Right cardiac atrium (tissue), 5 donors: ENCODE measurements at regions not wholly inside any gene's neighbourhood (a gene's known extent, or its start where the extent isn't known, plus 50 kb on each side); places are given as distances from the start of the nearest gene placed in this dataset.
"Not testable (repeated sequence)": the region's sequence is repeated elsewhere in the genome, so short reads cannot be mapped to it uniquely, and the experiment has no call there.

Source experiments
- ATAC-seq, 2 donors: fragments of 200-7000 bp; cut with Tn5 transposase; one replicate each; pipeline versions ENCODE4 v1.8.0 to v1.9.1; 2020; ENCODE audit warnings: moderate library complexity in 2 of 2, mild to moderate bottlenecking in 1 of 2
- DNase-seq, 3 donors: peaks; one replicate each; pipeline ENCODE4 v3.0.0-alpha.2; 2020
- H3K27ac ChIP-seq: one replicate; pipeline ENCODE4 v1.5.1; 2013; ENCODE audit warnings: mild to moderate bottlenecking, low read length, control low read depth, moderate library complexity
- H3K27me3 ChIP-seq: one replicate; pipeline ENCODE4 v1.6.1; 2013; ENCODE audit not compliant: control insufficient read depth, insufficient read depth
- H3K4me1 ChIP-seq: one replicate; pipeline ENCODE4 v1.6.1; 2013; ENCODE audit warnings: low read length; ENCODE audit not compliant: control insufficient read depth, insufficient read depth
- H3K4me3 ChIP-seq: one replicate; pipeline ENCODE4 v1.5.1; 2013; ENCODE audit warnings: low read length, control low read depth
- H3K9me3 ChIP-seq: one replicate; pipeline ENCODE4 v1.6.1; 2013; ENCODE audit warnings: low read length; ENCODE audit not compliant: control insufficient read depth
- WGBS: extraction: QIAGEN DNeasy Blood & Tissue Kit; methylation state at CpG from one replicate; pipeline ENCODE4 v1.1.7; 2013; 5-methylcytosine and 5-hydroxymethylcytosine counted together
- intact Hi-C, 4 donors: fragments of 100-400 bp; cut with DNase I; formaldehyde crosslinking; loops; one replicate each; pipeline versions ENCODE4 v1.11.0 to v1.14.0; 2022 to 2023
- donor health status: healthy with polysubstance abuse.
- donor health status: DM: no; HTN: yes; CAD: no.
- donor health status: DM: no; HTN: no; CAD: no.
- donor health status: DM: no; HTN: yes; CAD: no; lungs with severe emphysema.
- donor health status: DM: yes; HTN: yes; CAD: no.

DNA sequence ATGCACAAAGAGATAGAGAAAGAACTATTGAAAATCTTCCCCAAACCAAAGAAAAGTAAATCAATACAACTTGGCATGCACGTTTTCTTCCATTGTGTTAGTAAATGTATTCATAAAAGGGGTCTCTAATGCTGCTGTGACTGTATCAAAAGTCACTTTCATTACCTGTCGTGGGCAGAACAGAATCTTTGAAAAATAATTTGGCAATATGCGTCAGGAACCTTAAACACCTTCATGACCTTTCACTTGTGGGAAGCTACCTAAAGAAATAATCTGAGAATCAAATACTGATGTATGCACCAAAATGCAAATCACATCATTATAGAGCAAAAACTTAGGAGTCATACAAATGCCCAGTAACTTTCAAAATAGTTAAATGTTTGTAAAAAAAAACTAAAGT is 105.3 kb downstream of the ARL4C start:
- intact Hi-C loops, result no loop called here
- DNase-seq, result no peak
- H3K27me3 ChIP-seq, result no peaks in the 10 kb centered on the region
- no peak for ATAC-seq
- H3K4me3 ChIP-seq, result no peak overlapping the region
- no peak overlapping the region for H3K27ac ChIP-seq
- 85% methylated on average over 3 of the region's 3 CpGs for whole genome bisulfite sequencing
- no peaks in the 10 kb centered on the region for H3K4me1 ChIP-seq
- H3K9me3 ChIP-seq, result no peaks in the 10 kb centered on the region

DNA sequence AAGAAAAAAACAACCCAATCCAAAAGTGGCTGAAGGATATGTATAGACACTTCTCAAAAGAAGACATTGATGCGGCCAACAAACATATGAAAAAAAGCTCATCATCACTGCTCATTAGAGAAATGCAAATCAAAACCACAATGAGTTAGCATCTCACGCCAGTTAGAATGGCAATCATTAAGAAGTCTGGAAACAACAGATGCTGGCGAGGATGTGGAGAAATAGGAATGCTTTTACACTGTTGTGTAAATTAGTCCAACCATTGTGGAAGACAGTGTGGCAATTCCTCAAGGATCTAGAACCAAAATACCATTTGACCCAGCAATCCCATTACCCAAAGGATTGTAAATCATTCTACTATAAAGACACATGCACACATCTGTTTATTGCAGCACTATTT is 107.2 kb downstream of the ARL4C start:
- not testable (repeated sequence) for H3K4me1 ChIP-seq
- 88% methylated on average over 3 of the region's 3 CpGs for WGBS

DNA sequence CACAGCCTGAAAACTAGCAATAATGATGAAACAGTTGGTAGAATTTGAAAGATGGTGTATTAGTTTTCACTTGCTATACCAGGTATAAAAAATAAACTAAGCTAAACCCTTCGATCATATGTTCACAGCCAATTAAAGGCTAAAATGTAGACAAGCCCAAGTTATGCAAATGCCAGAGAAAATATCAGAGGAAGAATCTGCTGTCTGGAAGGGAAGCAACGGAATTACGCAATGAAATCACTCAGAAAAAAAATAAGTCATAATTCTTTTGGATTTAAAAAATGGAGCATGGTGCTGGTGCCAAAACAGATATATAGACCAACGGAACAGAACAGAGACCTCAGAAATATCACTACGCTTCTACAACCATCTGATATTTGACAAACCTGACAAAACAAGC is 108.3 kb downstream of the ARL4C start:
- no peak overlapping the region for H3K4me3 ChIP-seq
- H3K27ac ChIP-seq, result no peak overlapping the region
- 86% methylated on average over 5 of the region's 5 CpGs for WGBS
- H3K9me3 ChIP-seq, result no peaks in the 10 kb centered on the region
- H3K27me3 ChIP-seq, result no peaks in the 10 kb centered on the region
- H3K4me1 ChIP-seq, result no peaks in the 10 kb centered on the region
- intact Hi-C loops, result no loop called here
- ATAC-seq (no peak), DNase-seq (no peak)

More for the DNA sequence above, 107.2 kb downstream of the ARL4C start:
- ATAC-seq, H3K9me3 ChIP-seq, intact Hi-C loops, H3K27me3 ChIP-seq, DNase-seq, H3K27ac ChIP-seq, H3K4me3 ChIP-seq: not testable (repeated sequence)

DNA sequence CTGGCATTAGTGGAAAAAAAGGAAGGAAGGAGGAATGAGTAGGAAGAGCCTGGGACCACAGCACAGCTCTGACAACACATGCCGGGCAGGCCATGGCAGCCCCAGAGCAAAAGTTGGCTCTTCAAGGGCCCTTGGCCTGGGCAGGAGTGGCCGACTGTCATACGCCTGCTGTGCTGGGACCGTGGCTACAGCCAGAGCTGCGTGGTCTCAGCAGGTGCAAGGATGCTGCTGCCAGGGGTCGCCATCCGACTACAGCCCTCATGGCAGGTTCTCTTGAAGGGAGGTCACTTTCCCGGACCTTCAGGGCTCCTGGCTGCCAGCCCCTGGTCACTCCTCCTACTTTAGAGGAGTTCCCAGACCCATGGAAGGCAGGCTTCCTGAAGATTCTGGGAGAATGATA is 109.9 kb downstream of the ARL4C start:
- Histone ChIP-seq H3K9me3 (no peaks in the 10 kb centered on the region), H3K27ac (no peak overlapping the region), H3K4me3 (no peak overlapping the region), H3K27me3 (no peaks in the 10 kb centered on the region), H3K4me1 (no peaks in the 10 kb centered on the region)
- no peak for ATAC-seq
- intact Hi-C loops, result no loop called here
- no peak for DNase-seq
- 87% methylated on average over 8 of the region's 8 CpGs for WGBS

DNA sequence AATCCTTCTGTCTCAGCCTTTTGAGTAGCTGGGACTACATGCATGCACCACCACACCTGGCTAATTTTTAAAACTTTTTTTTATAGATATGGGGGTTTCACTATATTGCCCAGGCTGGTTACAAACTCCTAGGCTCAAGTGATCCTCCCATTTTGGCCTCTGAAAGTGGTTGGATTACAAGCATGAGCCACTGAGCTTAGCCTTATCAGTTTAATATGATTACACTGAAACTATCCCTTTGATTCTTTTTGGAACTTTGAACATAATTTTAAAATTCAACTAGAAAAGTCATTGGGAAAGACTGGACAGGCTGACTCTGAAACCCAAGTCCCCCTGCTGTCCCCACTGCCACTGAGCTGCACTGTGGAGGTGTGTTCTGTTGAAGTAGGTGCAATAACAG is 114.8 kb downstream of the ARL4C start:
- DNase-seq (no peak), ATAC-seq (no peak)
- Histone ChIP-seq H3K4me1 (no peaks in the 10 kb centered on the region), H3K27ac (no peak overlapping the region), H3K4me3 (no peak overlapping the region), H3K9me3 (no peaks in the 10 kb centered on the region), H3K27me3 (peaks cover 3% of the 10 kb centered on the region)
- intact Hi-C loops, result no loop called here

DNA sequence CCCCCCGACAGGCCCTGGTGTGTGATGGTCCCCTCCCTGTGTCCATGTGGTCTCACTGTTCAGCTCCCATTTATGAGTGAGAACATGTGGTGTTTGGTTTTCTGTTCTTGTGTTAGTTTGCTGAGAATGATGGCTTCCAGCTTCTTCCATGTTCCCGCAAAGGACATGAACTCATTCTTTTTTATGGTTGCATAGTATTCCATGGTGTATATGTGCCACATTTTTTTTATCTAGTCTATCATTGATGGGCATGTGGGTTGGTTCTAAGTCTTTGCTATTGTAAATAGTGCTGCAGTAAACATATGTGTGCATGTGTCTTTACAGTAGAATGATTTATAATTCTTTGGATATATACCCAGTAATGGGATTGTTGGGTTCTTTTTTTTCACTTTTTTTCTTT is 117.9 kb downstream of the ARL4C start:
- 95% methylated on average over 2 of the region's 2 CpGs for WGBS
- H3K4me1 ChIP-seq, H3K9me3 ChIP-seq, ATAC-seq, H3K27ac ChIP-seq, H3K4me3 ChIP-seq, intact Hi-C loops, H3K27me3 ChIP-seq, DNase-seq: not testable (repeated sequence)

DNA sequence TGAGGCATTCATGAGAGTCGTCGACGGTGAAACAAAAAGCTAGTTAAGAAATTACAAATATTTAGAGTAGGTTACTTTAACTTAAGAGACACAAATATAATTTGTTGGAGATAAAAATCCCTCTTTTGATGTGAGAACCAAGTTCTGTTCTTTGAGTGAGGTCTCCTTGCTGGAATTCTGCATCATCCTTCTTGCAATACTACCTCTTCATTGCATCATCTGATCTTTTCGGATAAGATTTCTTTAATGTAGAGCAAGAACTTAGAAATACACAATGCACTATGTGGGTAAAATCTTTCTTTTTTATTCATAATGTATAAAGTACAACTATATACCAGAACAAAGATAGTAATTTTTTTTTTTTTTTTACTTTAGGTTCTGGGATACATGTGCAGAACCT is 118.4 kb downstream of the ARL4C start:
- Histone ChIP-seq H3K4me1 (no peaks in the 10 kb centered on the region), H3K27me3 (peaks cover 3% of the 10 kb centered on the region), H3K9me3 (no peaks in the 10 kb centered on the region), H3K4me3 (no peak overlapping the region), H3K27ac (no peak overlapping the region)
- intact Hi-C loops, result no loop called here
- DNase-seq, result no peak
- 77% methylated on average over 4 of the region's 4 CpGs for WGBS
- no peak for ATAC-seq

DNA sequence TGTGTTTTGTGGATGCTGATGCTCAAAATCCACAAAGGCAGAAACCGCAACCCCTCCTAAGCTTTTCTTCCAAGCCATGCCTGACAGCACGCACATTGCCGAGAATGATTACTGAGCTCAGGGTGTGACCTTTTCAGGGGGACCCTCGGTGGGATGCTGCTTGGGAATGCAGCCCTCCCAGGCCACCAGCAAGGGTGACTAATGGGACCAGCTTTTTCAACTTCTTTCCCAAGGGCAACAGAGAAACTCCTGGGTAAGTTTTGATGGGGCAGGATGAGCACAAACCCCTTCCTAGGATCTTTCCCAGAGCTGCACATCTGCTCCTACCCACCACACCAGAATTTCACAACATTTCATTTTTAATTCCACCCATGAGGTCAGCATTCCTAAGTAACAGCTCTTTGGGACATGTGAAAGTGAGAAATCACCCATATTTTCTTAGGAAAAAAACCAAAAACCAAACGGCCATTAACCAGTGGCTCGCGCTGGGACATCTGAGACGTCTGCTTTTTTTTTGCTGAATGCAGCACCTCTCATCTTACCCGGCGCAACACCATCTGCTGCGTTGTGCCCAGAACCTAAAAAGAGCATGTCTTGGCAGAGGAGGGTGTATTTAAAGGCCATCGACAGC is 119.0 kb downstream of the ARL4C start:
- 39% methylated on average over 12 of the region's 12 CpGs for WGBS
- no peak overlapping the region for H3K27ac ChIP-seq
- ATAC-seq, result no peak
- H3K4me3 ChIP-seq, result no peak overlapping the region
- intact Hi-C loops, result no loop called here
- H3K27me3 ChIP-seq, result peaks cover 3% of the 10 kb centered on the region
- H3K4me1 ChIP-seq, result no peaks in the 10 kb centered on the region
- H3K9me3 ChIP-seq, result no peaks in the 10 kb centered on the region
- no peak for DNase-seq

DNA sequence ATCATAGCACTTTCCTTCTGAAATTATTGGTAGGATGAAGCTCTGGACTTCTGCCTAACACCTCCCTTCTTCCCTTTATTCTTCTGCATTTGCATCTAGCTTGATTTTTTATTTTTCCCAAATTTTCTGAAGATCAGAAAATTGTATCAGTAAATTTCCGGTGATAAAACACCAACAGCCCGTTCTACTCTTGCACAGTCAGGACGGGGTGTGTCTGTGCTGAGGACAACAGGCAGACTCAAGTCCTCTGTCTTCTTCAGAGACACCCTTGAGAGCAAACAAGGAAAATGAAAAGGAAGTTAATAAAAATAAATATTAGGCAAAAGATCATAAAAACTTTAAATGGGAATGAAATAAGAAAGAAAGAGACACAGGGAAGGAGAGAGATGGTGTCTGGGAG is 120.7 kb downstream of the ARL4C start:
- no peak overlapping the region for H3K27ac ChIP-seq
- no peak overlapping the region for H3K4me3 ChIP-seq
- H3K4me1 ChIP-seq, result no peaks in the 10 kb centered on the region
- intact Hi-C loops, result no loop called here
- no peaks in the 10 kb centered on the region for H3K9me3 ChIP-seq
- 80% methylated on average over 3 of the region's 3 CpGs for WGBS
- ATAC-seq (no peak), DNase-seq (no peak)
- H3K27me3 ChIP-seq, result peaks cover 3% of the 10 kb centered on the region

DNA sequence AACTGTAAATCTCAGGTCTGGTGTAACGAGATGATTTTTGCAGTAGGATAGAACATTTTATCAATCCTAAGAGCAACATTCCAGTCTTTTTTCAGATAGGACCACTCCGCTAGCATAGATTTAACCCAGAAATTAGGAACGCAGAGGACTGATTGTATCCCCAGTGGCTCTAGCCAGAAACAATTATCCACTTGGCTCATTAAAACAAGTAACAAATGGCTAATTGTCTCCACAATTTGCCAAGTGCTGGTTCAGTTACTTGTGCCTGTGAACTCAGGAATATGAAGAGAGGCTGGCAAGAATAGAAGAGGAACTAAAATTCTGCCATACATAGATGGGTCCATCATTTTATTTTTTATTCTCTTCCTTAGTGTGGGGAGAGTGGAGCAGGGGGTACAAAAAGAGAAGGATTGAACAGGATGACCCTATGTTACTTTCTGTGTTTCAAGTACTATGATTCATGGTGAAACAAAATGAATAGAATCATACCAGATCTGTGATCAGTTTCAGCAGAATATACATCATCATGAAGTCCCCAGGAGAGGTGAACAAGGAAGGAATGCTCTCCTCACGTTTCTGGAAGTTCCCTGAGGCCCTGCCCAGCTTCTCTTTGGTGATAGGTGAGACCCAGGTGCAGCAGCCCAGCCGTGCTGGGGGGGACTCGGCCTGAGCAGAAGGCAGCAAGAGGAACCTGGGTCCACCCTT is 121.6 kb downstream of the ARL4C start:
- H3K27me3 ChIP-seq, result peaks cover 3% of the 10 kb centered on the region
- intact Hi-C loops, result no loop called here
- 63% methylated on average over 6 of the region's 6 CpGs for WGBS

DNA sequence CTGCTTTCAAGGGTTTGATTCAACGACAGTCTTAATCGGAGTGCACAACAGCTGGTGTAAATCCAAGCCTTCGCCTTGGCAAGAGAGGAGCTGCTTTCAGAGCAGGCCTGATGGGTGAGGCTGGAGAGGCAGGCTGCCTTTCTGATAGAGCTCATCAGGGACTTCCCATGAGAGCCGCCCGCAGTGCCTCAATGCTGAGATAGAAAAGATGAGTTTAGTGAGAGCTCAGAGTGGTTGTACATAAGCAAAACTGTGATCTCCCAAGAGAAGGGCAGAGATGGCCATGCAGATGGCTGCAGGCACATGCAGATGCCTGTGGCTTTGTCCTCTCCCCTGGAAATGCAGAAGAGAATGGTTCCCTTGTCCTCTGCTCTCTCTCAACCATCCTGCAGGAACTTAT is 122.1 kb downstream of the ARL4C start:
- Histone ChIP-seq H3K4me1 (no peaks in the 10 kb centered on the region), H3K9me3 (no peaks in the 10 kb centered on the region), H3K4me3 (no peak overlapping the region), H3K27ac (no peak overlapping the region), H3K27me3 (peaks cover 3% of the 10 kb centered on the region)
- 65% methylated on average over 5 of the region's 5 CpGs for WGBS
- ATAC-seq, result no peak
- intact Hi-C loops, result no loop called here
- DNase-seq, result no peak

More for the DNA sequence above, 121.6 kb downstream of the ARL4C start:
- Histone ChIP-seq H3K4me3 (no peak overlapping the region), H3K4me1 (no peaks in the 10 kb centered on the region), H3K9me3 (no peaks in the 10 kb centered on the region), H3K27ac (no peak overlapping the region)
- DNase-seq (no peak), ATAC-seq (no peak)

DNA sequence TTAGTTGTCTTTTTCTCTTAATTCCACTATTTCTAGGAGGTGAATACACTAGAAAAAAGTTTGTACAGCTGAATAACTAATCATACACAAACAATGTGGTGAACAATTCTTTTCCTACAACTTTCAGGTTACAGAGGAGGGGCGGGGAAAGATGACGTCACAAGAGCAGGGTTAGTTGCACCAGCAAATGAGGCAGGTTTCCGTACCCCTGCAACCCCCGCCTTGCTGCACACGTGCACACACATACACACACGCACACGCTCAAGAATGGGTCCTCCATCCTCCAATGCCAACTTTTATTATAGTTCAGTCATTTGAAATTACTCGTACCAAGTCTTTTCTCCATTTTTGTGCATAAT is 122.8 kb downstream of the ARL4C start:
- no peak for ATAC-seq
- H3K9me3 ChIP-seq, result no peaks in the 10 kb centered on the region
- WGBS, result 86% methylated on average over 8 of the region's 8 CpGs

More for the DNA sequence above, 122.8 kb downstream of the ARL4C start:
- no peak for DNase-seq
- no peaks in the 10 kb centered on the region for H3K27me3 ChIP-seq
- no peak overlapping the region for H3K4me3 ChIP-seq
- no peaks in the 10 kb centered on the region for H3K4me1 ChIP-seq
- intact Hi-C loops, result no loop called here
- H3K27ac ChIP-seq, result no peak overlapping the region
